SK-N-SH (cell line): ENCODE measurements at regions not wholly inside any gene's neighbourhood (a gene's known extent, or its start where the extent isn't known, plus 50 kb on each side); places are given as distances from the start of the nearest gene placed in this dataset.

Experiments used
- CTCF ChIP-seq: fragments of 200-600 bp; sonication (generic); IDR thresholded peaks from 2 replicates; pipeline ENCODE4 v1.6.1; 2017; ENCODE audit warnings: antibody characterized with exemption, mild to moderate bottlenecking, moderate library complexity
- POLR2AphosphoS5 ChIP-seq: IDR thresholded peaks from 2 replicates; pipeline ENCODE4 v1.6.1; 2012; ENCODE audit warnings: low read depth, low read length
- SMC3 ChIP-seq: IDR thresholded peaks from 2 replicates; pipeline ENCODE4 v1.6.1; 2012; ENCODE audit warnings: low read depth, low read length, improper control_type of control experiment

- TF ChIP-seq POLR2AphosphoS5 (no peak), CTCF (no peak), SMC3 (no peak)
These were observed 252.3 kb downstream of the HTR7 start for GRCh38 chr10:90605506-90605905.
